Astrocyte of the spinal cord (primary cell): ENCODE measurements at regions not wholly inside any gene's neighbourhood (a gene's known extent, or its start where the extent isn't known, plus 50 kb on each side); places are given as distances from the start of the nearest gene placed in this dataset.

Experiments
- DNase-seq: peaks from one replicate; pipeline ENCODE4 v3.0.0; 2011; ENCODE audit warnings: low read depth, low spot score
- H3K4me3 ChIP-seq: 2 replicates; pipeline ENCODE4 v1.5.1; 2011; ENCODE audit warnings: low read depth, mild to moderate bottlenecking, low read length, moderate library complexity
- in situ Hi-C: cut with HindIII; loops from 2 replicates; pipeline ENCODE4 v1.10.0; 2017; ENCODE audit warnings: low sequenced_read_pairs
- TF ChIP-seq, protein P1 (sequence below): IDR thresholded peaks from 2 replicates; pipeline ENCODE4 v1.5.1; 2012; ENCODE audit warnings: low read depth, mild to moderate bottlenecking, low read length, inconsistent platforms

DNA sequence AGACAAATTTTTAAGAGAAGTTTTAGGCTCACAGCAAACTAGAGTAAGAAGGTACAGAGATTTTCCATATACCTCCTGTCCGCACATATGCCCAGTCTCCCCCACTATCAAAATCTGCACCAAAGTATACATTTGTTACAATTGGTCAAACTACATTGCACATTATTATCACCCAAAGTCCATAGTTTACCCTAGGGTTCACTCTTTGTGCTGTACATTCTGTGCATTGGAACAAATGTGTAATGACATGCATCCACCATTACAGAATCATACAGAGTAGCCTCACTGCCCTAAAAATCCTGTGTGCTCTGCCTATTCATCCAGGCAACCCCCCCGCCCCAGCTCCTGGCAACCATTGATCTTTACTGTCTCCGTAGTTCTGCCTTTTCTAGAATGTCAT, 61.7 kb upstream of the SPRED2 start:
- DNase-seq = no peak
- no peak overlapping the region for H3K4me3 ChIP-seq
- TF ChIP-seq, protein P1, sequence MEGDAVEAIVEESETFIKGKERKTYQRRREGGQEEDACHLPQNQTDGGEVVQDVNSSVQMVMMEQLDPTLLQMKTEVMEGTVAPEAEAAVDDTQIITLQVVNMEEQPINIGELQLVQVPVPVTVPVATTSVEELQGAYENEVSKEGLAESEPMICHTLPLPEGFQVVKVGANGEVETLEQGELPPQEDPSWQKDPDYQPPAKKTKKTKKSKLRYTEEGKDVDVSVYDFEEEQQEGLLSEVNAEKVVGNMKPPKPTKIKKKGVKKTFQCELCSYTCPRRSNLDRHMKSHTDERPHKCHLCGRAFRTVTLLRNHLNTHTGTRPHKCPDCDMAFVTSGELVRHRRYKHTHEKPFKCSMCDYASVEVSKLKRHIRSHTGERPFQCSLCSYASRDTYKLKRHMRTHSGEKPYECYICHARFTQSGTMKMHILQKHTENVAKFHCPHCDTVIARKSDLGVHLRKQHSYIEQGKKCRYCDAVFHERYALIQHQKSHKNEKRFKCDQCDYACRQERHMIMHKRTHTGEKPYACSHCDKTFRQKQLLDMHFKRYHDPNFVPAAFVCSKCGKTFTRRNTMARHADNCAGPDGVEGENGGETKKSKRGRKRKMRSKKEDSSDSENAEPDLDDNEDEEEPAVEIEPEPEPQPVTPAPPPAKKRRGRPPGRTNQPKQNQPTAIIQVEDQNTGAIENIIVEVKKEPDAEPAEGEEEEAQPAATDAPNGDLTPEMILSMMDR = no peak
- in situ Hi-C loops = no loop called here

DNA sequence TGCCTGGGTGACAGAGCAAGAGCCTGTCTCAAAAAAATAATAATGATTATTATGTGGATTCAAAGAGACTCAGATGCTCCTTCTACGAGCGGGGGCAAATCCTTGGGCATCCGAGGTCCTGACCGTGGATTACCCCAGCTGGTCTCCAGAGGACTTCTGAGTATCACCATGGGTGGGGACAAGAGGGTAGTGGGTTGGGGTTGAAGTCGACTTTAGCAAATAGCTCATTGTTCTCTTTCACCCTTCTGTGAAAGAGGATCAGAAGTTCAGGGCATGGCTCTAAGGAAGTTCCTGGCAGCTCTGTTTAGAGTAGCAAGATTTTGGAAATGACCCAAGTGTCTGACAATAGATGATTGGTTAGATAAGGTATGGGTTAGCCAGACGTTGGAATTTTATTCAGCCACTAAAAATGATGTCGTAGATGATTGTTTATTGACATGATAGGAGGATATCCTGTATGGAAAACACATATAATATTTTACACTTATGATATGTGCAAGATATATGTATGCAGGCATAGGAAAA, 59.0 kb upstream of the SPRED2 start:
- TF ChIP-seq, protein P1 = no peak
- no peak overlapping the region for H3K4me3 ChIP-seq
- in situ Hi-C loops = no loop called here
- peak; percentile 3 for DNase-seq

DNA sequence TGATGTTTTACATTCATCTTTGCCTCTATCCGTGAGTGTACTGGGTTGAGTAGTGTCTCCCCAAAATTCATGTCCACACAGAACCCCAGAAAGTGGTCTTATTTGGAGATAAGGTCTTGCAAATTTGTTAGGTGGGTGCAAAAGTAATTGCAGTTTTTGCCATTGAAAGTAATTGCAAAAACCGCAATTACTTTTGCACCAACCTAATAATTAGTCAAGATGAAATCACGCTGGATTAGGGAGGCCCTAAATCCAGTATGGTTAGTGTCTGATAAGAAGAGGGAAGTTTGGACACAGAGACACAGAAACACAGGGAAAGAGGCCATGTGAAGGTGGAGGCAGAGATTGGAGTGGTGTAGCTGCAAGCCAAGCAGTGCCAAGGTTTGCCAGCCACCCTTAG, 57.8 kb upstream of the SPRED2 start:
- in situ Hi-C loops = no loop called here
- no peak for DNase-seq
- TF ChIP-seq, protein P1 = no peak
- no peak overlapping the region for H3K4me3 ChIP-seq

DNA sequence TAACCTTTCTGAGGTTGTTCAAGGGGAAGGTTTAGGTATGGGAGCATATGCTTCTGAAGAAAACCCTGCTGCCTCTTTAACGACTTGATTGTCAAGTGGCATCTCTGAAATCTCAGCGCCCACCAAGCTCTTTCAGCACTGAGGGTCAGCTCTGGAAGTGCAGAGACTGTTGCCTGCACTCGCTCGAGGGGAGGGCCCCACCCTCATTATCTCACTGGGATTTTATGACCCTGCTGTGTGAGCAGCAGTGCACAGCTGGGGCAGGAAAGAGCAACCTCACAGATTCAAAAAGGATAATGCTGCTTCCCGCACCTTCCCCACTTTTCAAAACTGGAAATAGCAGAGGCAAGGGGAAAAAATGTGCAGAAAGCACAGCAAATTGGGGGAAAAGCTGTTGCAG, 56.9 kb upstream of the SPRED2 start:
- in situ Hi-C loops = no loop called here
- no peak for DNase-seq
- TF ChIP-seq, protein P1 = no peak
- no peak overlapping the region for H3K4me3 ChIP-seq

DNA sequence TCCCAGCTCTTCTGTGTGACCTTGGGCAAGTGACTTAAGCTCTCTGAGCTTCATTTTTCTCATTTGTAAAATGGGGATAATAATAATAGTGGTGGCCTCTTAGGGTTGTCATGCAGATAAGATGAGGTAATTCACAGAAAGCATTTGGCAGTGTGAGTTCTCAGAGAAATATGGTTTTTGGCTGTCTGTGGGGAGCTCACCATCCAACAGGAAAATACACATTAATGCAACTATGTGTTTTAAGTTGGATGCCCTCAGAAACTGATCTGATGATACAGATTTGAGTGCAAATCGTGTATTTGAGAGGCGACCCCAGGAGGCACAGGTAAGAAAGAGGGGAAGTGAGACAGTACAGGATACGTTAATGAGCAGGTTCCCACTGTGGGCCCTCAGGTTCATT, 56.1 kb upstream of the SPRED2 start:
- H3K4me3 ChIP-seq = no peak overlapping the region
- TF ChIP-seq, protein P1 = no peak
- DNase-seq = no peak
- in situ Hi-C loops = no loop called here

DNA sequence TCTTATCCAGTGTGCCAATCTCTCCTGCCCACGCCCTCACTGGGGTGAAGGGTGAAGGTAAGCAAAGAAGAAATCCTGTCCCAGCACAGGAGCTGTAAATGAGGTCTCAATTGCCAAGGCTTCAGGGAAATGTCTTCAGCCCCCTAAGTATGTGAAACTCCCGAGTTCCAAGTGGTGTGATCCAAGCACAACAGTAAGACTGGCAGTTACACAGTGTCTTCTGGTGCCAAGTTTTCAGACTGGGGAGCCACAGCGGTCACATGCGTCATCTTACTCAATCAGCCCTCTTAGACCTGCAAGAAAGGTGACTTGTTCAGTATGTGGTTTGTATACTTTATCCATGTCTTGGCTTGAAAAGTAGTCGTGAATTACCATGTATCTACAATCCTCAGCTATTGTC, 55.0 kb upstream of the SPRED2 start:
- H3K4me3 ChIP-seq = no peak overlapping the region
- TF ChIP-seq, protein P1 = no peak
- DNase-seq = no peak
- in situ Hi-C loops = no loop called here

DNA sequence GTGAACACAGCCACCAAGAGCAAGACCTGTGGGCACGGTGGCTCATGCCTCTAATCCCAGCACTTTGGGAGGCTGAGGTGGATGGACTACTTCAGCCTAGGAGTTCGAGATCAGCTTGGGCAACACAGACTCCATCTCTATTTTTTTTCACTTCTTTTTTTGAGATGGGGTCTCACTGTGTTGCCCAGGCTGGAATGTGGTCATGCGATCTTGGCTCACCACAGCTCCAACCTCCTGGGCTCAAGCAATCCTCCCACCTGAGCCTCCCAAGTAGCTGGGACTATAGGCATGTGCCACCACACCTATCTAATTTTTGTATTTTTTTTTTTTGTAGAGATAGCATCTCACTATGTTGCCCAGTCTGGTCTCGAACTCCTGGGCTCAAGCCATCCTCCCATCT, 54.4 kb upstream of the SPRED2 start:
- TF ChIP-seq, protein P1 = no peak
- in situ Hi-C loops = no loop called here
- DNase-seq = no peak
- H3K4me3 ChIP-seq = no peak overlapping the region
